Breast epithelium (tissue), 4 donors: ENCODE measurements at regions not wholly inside any gene's neighbourhood (a gene's known extent, or its start where the extent isn't known, plus 50 kb on each side); places are given as distances from the start of the nearest gene placed in this dataset.

ENCODE experiments used
- DNase-seq, 2 donors: peaks; one replicate each; pipeline ENCODE4 v3.0.0-alpha.2; 2019; ENCODE audit warnings: low spot score in 2 of 2
- H3K27ac ChIP-seq, 2 donors: fragments of 200-600 bp; sonication (generic) in 1 of 2; one replicate each; pipeline ENCODE4 v1.5.1; 2016 to 2019; ENCODE audit warnings: mild to moderate bottlenecking in 1 of 2
- H3K27me3 ChIP-seq, 2 donors: fragments of 200-600 bp; sonication (generic) in 1 of 2; one replicate each; pipeline versions ENCODE4 v1.5.1 to v1.6.0; 2017 to 2019; ENCODE audit warnings: control low read depth in 1 of 2, mild to moderate bottlenecking in 1 of 2
- H3K36me3 ChIP-seq: fragments of 200-600 bp; one replicate; pipeline ENCODE4 v1.5.1; 2019
- H3K4me1 ChIP-seq, 2 donors: fragments of 200-600 bp; sonication (generic); one replicate each; pipeline ENCODE4 v1.5.1; 2016 to 2019; ENCODE audit warnings: control low read depth in 1 of 2
- H3K4me3 ChIP-seq, 3 donors: fragments of 200-600 bp; sonication (generic); 1 replicate in 2 of 3; 2 replicates in 1 of 3; pipeline ENCODE4 v1.5.1; 2016 to 2019; ENCODE audit warnings: mild to moderate bottlenecking in 3 of 3, moderate library complexity in 2 of 3
- H3K9me3 ChIP-seq, 2 donors: fragments of 200-600 bp; sonication (generic) in 1 of 2; one replicate each; pipeline ENCODE4 v1.5.1; 2016 to 2019; ENCODE audit warnings: control low read depth in 1 of 2
- POLR2A ChIP-seq: fragments of 450-650 bp; IDR thresholded peaks from one replicate; pipeline ENCODE4 v1.6.1; 2016; ENCODE audit warnings: antibody characterized with exemption, mild to moderate bottlenecking, moderate library complexity
- POLR2AphosphoS5 ChIP-seq, 3 donors: sonication (generic); formaldehyde crosslinking; IDR thresholded peaks; one replicate each; pipeline ENCODE4 v1.6.1; 2017; ENCODE audit warnings: antibody characterized with exemption in 3 of 3
- intact Hi-C: fragments of 100-400 bp; cut with DNase I; formaldehyde crosslinking; loops from one replicate; pipeline ENCODE4 v1.15.1; 2023; ENCODE audit warnings: low total_unique reads
- TF ChIP-seq, protein P1 (sequence below), 3 donors: fragments of 450-650 bp; IDR thresholded peaks; one replicate each; pipeline ENCODE4 v1.5.1; 2016 to 2017; ENCODE audit warnings: antibody characterized with exemption in 3 of 3, mild to moderate bottlenecking in 3 of 3, moderate library complexity in 3 of 3

DNA sequence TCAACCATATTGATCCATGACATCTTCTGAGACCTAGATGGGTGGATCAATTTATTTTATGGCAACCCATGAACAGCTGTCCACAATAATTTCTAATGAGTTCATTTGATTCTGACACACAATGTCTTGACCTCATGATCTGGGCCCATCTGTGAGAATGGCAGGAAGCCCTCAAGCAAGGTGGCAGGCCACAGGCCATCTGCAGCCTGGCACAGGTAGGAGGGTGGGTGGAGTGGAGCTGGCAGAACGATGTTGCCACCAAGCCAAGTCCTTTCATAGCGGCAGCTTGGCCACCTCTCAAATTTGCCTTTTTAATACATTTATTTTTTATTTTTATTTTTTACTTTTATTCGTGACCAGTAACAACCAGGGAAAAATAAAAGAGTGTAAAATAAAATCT lies 1181.6 kb upstream of the SORCS1 start:
- H3K9me3 ChIP-seq: peaks cover 3 to 6% of the 10 kb centered on the region in 2 donors
- no peaks in the 10 kb centered on the region for H3K36me3 ChIP-seq
- H3K4me3 ChIP-seq: no peak overlapping the region
- H3K4me1 ChIP-seq: no peaks in the 10 kb centered on the region
- TF ChIP-seq, protein P1, sequence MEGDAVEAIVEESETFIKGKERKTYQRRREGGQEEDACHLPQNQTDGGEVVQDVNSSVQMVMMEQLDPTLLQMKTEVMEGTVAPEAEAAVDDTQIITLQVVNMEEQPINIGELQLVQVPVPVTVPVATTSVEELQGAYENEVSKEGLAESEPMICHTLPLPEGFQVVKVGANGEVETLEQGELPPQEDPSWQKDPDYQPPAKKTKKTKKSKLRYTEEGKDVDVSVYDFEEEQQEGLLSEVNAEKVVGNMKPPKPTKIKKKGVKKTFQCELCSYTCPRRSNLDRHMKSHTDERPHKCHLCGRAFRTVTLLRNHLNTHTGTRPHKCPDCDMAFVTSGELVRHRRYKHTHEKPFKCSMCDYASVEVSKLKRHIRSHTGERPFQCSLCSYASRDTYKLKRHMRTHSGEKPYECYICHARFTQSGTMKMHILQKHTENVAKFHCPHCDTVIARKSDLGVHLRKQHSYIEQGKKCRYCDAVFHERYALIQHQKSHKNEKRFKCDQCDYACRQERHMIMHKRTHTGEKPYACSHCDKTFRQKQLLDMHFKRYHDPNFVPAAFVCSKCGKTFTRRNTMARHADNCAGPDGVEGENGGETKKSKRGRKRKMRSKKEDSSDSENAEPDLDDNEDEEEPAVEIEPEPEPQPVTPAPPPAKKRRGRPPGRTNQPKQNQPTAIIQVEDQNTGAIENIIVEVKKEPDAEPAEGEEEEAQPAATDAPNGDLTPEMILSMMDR (IDR thresholded peaks at IDR 0.05): no peak
- TF ChIP-seq POLR2A (no peak), POLR2AphosphoS5 (IDR thresholded peaks at IDR 0.05) (no peak)
- H3K27me3 ChIP-seq: no peaks in the 10 kb centered on the region
- no peak overlapping the region for H3K27ac ChIP-seq
- intact Hi-C loops: no loop called here
- no peak for DNase-seq

DNA sequence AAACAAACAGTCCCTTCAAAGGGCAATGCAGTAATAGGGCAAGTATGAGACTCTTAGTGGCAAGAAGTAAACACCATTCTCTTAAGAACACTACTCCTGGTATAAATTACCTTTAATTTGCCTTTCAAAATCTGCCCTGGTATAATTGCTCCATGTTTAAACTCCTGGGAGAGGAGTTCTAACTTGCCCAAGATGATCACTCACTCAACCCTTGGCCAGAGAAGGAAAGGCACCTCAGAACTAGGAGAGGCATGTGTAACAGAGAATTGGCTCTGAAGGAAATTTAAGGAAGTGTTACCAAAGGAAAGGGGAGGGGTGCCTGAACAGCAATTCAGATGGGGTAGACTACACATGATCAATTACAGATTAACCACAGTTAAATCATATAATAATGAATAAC lies 1173.6 kb upstream of the SORCS1 start:
- intact Hi-C loops: no loop called here
- TF ChIP-seq, protein P1 (IDR thresholded peaks at IDR 0.05): no peak
- TF ChIP-seq POLR2AphosphoS5 (IDR thresholded peaks at IDR 0.05) (no peak), POLR2A (no peak)
- H3K9me3 ChIP-seq: peaks cover 3 to 6% of the 10 kb centered on the region in 2 donors
- H3K4me3 ChIP-seq: no peak overlapping the region
- no peaks in the 10 kb centered on the region for H3K36me3 ChIP-seq
- H3K4me1 ChIP-seq: no peaks in the 10 kb centered on the region
- H3K27ac ChIP-seq: no peak overlapping the region
- no peak for DNase-seq
- no peaks in the 10 kb centered on the region for H3K27me3 ChIP-seq

DNA sequence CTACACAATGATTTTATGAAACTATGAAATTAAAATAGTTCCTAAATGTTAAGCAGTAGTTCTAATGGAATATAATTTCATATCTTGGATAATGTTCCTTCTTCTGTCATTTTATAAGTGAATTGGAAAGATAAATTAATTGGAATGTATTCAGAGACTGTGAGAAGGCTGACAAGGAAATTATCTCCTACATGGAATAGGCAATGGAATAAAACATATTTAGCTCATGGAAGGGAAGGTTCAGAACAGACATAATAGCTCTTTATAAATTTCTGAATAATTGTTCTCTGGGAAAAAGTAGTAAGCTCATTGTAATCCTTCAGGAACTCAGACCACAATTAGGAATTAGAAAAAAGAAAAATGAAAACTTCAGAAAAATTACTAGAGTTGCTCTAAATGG lies 1172.3 kb upstream of the SORCS1 start:
- no peaks in the 10 kb centered on the region for H3K27me3 ChIP-seq
- no peak overlapping the region for H3K4me3 ChIP-seq
- no peaks in the 10 kb centered on the region for H3K4me1 ChIP-seq
- no peak overlapping the region for H3K27ac ChIP-seq
- intact Hi-C loops: no loop called here
- no peak for TF ChIP-seq POLR2A
- TF ChIP-seq POLR2AphosphoS5 (IDR thresholded peaks at IDR 0.05): no peak
- TF ChIP-seq, protein P1 (IDR thresholded peaks at IDR 0.05): no peak
- peaks cover 2 to 6% of the 10 kb centered on the region in 2 donors for H3K9me3 ChIP-seq
- no peak for DNase-seq
- no peaks in the 10 kb centered on the region for H3K36me3 ChIP-seq

DNA sequence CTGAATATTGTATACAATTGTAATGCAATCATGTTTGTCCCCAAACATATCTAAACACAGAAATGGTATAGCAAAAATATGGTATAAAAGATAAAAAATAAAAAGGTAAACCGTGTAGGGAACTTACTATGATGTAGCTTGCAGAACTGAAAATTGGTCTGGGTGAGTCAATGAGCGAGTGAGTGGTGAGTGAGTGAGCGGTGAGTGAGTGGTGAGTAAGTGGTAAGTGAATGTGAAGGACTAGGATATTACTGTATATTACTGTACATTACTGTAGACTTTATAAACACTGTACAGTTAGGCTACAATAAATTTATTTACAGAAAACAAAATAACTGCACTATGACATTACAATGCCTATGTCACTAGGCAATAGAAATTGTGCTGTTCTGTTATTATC lies 1163.2 kb upstream of the SORCS1 start:
- TF ChIP-seq, protein P1 (IDR thresholded peaks at IDR 0.05): no peak
- no peak for TF ChIP-seq POLR2A
- no peak for TF ChIP-seq POLR2AphosphoS5 (IDR thresholded peaks at IDR 0.05)
- Histone ChIP-seq H3K4me1 (no peaks in the 10 kb centered on the region), H3K27me3 (no peaks in the 10 kb centered on the region), H3K36me3 (no peaks in the 10 kb centered on the region), H3K9me3 (no peaks in the 10 kb centered on the region), H3K4me3 (no peak overlapping the region), H3K27ac (no peak overlapping the region)
- intact Hi-C loops: no loop called here
- DNase-seq: no peak

DNA sequence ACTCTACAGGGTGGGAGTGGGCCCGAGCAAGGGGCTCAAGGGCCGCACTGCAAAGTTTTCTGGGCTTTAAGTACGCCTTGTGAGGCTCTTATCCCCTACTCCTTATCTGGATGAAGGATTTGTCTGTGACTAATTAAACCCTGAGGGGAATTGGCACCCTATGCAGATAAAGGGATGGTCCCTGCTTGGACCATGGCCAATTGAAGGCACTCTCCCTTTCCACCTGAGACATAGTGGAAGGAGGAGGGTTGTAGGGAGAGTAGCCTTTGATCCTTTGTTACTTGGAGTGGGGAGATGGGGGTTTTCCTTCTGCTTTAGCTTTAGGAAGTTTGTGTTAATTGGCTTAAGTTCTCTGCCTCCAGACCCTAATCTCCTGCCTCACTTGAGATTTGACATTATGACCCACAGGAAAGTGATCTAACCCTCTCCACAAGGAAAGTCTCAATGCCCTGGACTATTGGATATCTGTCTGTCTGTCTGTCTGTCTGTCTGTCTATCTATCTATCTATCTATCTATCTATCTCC lies 1158.8 kb upstream of the SORCS1 start:
- no peaks in the 10 kb centered on the region for H3K36me3 ChIP-seq
- H3K4me1 ChIP-seq: no peaks in the 10 kb centered on the region
- intact Hi-C loops: no loop called here
- H3K27ac ChIP-seq: no peak overlapping the region
- TF ChIP-seq POLR2A (no peak), POLR2AphosphoS5 (IDR thresholded peaks at IDR 0.05) (no peak)
- TF ChIP-seq, protein P1 (IDR thresholded peaks at IDR 0.05): no peak
- H3K9me3 ChIP-seq: no peaks in the 10 kb centered on the region
- H3K27me3 ChIP-seq: no peaks in the 10 kb centered on the region
- DNase-seq: no peak
- no peak overlapping the region for H3K4me3 ChIP-seq
